GM21390 (cell line): ENCODE measurements at regions not wholly inside any gene's neighbourhood (a gene's known extent, or its start where the extent isn't known, plus 50 kb on each side); places are given as distances from the start of the nearest gene placed in this dataset.
"Not testable (repeated sequence)": the region's sequence is repeated elsewhere in the genome, so short reads cannot be mapped to it uniquely, and the experiment has no call there.

ENCODE experiments used
- ATAC-seq: cut with Tn5 transposase; IDR thresholded peaks from one replicate; pipeline ENCODE4 v1.9.1; 2021; ENCODE audit not compliant: unreplicated experiment

- no peak for ATAC-seq
These were observed 200.0 kb downstream of the PCDH20 start for GRCh38 chr13:61215601-61216000.

- ATAC-seq: no peak
These were observed 200.5 kb downstream of the PCDH20 start for GRCh38 chr13:61215116-61215515.

- ATAC-seq: no peak
These were observed 201.1 kb downstream of the PCDH20 start for GRCh38 chr13:61214551-61214950.

GRCh38 chr13:61205898-61206297 lies 209.8 kb downstream of the PCDH20 start:
- ATAC-seq: not testable (repeated sequence)

- no peak for ATAC-seq
These were observed 211.6 kb downstream of the PCDH20 start for GRCh38 chr13:61204025-61204424.

- ATAC-seq: no peak
These were observed 213.6 kb downstream of the PCDH20 start for GRCh38 chr13:61202042-61202441.

- no peak for ATAC-seq
These were observed 222.8 kb downstream of the PCDH20 start for GRCh38 chr13:61192826-61193225.

- ATAC-seq: no peak
These were observed 227.6 kb downstream of the PCDH20 start for GRCh38 chr13:61188057-61188456.

GRCh38 chr13:61187471-61187870 lies 228.2 kb downstream of the PCDH20 start:
- ATAC-seq: no peak

- no peak for ATAC-seq
These were observed 232.0 kb downstream of the PCDH20 start for GRCh38 chr13:61183670-61184069.

GRCh38 chr13:61180234-61180633 lies 235.4 kb downstream of the PCDH20 start:
- ATAC-seq: no peak

- no peak for ATAC-seq
These were observed 235.9 kb downstream of the PCDH20 start for GRCh38 chr13:61179741-61180140.

GRCh38 chr13:61170856-61171255 lies 244.8 kb downstream of the PCDH20 start:
- no peak for ATAC-seq

- no peak for ATAC-seq
These were observed 253.0 kb downstream of the PCDH20 start for GRCh38 chr13:61162636-61163035.

GRCh38 chr13:61162106-61162505 lies 253.5 kb downstream of the PCDH20 start:
- no peak for ATAC-seq

- no peak for ATAC-seq
These were observed 258.9 kb downstream of the PCDH20 start for GRCh38 chr13:61156753-61157152.

GRCh38 chr13:61151062-61151461 lies 264.6 kb downstream of the PCDH20 start:
- no peak for ATAC-seq

- no peak for ATAC-seq
These were observed 266.3 kb downstream of the PCDH20 start for GRCh38 chr13:61149331-61149730.

GRCh38 chr13:61148691-61149315 lies 266.8 kb downstream of the PCDH20 start:
- ATAC-seq: no peak

GRCh38 chr13:61148211-61148610 lies 267.4 kb downstream of the PCDH20 start:
- ATAC-seq: no peak

GRCh38 chr13:61146571-61146970 lies 269.1 kb downstream of the PCDH20 start:
- no peak for ATAC-seq

- ATAC-seq: no peak
These were observed 269.5 kb downstream of the PCDH20 start for GRCh38 chr13:61146158-61146557.

- ATAC-seq: no peak
These were observed 270.6 kb downstream of the PCDH20 start for GRCh38 chr13:61144834-61145593.
